Hepatocyte (in vitro differentiated cells): ENCODE measurements at regions not wholly inside any gene's neighbourhood (a gene's known extent, or its start where the extent isn't known, plus 50 kb on each side); places are given as distances from the start of the nearest gene placed in this dataset.

ENCODE experiments used
- CTCF ChIP-seq: fragments of 200-600 bp; sonication (generic); IDR thresholded peaks from 2 replicates; pipeline ENCODE4 v1.5.1; 2016; ENCODE audit warnings: antibody characterized with exemption, mild to moderate bottlenecking; ENCODE audit not compliant: poor library complexity
- EZH2 ChIP-seq: fragments of 200-600 bp; sonication (generic); IDR thresholded peaks from 2 replicates; pipeline ENCODE4 v1.6.1; 2016; ENCODE audit warnings: antibody characterized with exemption, mild to moderate bottlenecking, borderline replicate concordance
- EZH2phosphoT487 ChIP-seq: fragments of 200-600 bp; sonication (generic); IDR thresholded peaks from one replicate; pipeline ENCODE4 v1.6.1; 2018; ENCODE audit warnings: antibody characterized with exemption, mild to moderate bottlenecking, low read depth, moderate library complexity; ENCODE audit not compliant: unreplicated experiment, severe bottlenecking

- TF ChIP-seq CTCF: no peak
- no peak for TF ChIP-seq EZH2
- no peak for TF ChIP-seq EZH2phosphoT487
Measured at GRCh38 chr2:167406558-167406957, 518.3 kb downstream of the XIRP2 start.
